NCI-H748 treated with DMSO at 0.1 percent for 48 hours (cell line): ENCODE measurements at regions not wholly inside any gene's neighbourhood (a gene's known extent, or its start where the extent isn't known, plus 50 kb on each side); places are given as distances from the start of the nearest gene placed in this dataset.
"Not testable (repeated sequence)": the region's sequence is repeated elsewhere in the genome, so short reads cannot be mapped to it uniquely, and the experiment has no call there.

ENCODE experiments used
- DNase-seq: peaks from one replicate; lab custom pipeline; 2025; lab: John Stamatoyannopoulos, UW

GRCh38 chr5:83404182-83404716 lies 67.3 kb upstream of the VCAN start:
- no peak for DNase-seq

DNA sequence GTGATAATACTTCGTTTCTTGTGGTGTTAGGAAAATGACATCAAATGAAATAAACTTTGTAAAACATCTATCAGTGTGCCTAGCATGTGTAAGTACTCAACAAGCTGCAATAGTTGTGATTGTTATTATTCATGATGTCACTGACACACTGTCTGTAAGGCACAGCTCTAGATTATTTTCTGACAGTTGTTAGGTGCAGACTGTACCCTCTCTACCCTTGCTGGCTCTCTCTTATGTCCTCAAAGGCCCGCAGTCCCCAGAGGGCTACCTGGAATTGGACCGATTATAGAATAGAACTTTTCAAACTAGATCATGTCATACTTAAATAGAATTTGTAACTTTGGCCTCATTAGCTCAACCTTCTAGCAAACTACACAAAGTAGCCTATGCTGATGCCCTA lies 65.9 kb upstream of the VCAN start:
- DNase-seq: no peak

DNA sequence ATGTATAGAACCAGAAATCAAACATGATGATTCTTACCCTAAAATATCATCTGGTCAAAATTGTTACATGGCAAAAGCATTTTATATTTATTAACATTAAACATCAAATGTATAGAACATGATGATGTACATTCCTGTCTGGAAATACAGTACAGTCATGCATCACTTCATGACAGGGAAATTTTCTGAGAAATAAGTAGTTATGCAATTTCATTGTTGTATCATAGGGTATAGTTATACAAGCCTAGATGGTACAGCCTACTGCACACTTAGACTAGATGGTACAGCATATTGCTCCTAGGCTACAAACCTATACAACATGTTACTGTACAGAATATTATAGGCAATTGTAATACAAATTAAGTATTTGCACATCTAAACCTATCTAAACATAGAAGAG lies 64.6 kb upstream of the VCAN start:
- no peak for DNase-seq

GRCh38 chr5:83407931-83408330 lies 63.6 kb upstream of the VCAN start:
- no peak for DNase-seq

GRCh38 chr5:83408719-83409118 lies 62.8 kb upstream of the VCAN start:
- no peak for DNase-seq

DNA sequence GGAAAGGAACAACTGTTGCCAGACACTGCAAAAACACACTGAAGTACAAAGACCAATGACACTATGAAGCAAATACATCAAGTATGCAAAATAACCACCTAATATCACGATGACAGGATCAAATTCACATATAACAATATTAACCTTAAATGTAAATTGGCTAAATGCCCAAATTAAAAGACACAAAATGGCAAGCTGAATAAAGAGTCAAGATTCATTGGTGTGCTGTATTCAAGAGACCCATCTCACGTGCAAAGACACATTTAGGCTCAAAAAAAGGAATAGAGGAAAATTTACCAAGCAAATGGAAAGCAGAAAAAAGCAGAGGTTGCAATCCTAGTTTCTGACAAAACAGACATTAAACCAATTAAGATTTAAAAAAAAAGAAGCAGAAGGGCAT lies 61.8 kb upstream of the VCAN start:
- not testable (repeated sequence) for DNase-seq

- not testable (repeated sequence) for DNase-seq
Observed at GRCh38 chr5:83410319-83410718, 61.2 kb upstream of the VCAN start.

DNA sequence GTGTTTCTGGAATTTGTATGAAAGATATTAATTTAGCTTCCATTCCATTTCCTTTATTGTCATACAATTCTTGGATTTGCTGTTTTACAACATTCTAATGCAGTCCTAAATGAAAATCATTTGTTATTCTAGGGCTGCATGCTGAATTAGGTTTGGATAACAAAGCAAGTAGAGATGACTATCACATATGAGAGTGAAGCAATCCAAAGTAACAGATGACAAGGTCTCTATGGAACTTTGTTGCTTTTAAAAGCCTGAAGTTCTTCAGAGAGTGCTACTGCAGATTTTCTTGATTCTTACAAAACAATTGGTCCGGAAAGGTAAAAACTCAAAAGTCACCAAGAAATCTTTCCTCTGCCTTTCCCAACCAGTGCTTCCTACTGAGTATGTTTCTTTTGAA lies 56.9 kb upstream of the VCAN start:
- no peak for DNase-seq

GRCh38 chr5:83417884-83418283 lies 53.7 kb upstream of the VCAN start:
- DNase-seq: no peak

DNA sequence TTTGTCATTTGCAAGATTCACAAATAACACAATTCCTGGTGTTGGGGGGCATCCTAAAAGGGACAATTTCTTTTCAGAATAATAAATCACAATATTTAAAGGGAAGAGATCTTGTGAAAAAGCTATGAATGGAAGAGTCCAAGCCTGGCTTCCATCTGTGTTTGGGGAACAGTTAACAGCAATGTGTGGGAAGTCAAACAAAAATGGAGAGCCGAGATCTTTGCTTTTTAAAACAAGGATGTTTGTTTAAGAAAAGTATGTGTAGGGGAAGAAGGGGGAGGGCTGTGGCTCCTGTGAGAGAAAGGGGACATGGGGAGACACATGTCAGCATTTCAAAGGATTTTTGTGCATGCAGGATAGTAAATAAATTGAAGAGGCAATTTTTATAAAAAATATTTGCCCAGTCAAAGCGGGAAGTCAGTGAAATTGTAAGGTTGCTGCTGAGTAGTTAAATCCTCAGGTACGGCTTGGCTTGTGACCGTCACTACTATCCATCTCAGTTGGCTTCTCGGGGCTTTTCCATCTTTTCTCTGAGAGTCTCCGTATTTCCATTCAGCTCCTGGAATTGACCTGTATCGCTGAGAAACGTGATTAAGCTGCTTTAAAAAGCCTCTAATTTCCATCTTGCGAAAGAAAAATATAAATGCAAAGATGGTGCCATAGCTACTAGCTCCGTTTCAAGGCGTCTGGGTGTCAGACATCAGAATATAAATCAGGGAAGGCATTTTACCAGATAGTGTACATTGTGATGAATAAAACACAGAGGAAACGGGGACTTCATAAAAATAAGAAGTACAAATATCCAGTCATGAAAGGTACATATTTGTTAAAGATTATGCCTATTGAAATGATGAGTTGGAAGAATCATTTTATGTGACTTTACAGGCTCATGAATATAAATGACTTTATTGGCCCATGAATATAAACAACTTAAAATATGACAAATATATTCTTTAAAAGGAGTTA lies 52.9 kb upstream of the VCAN start:
- DNase-seq: peak; percentile 41
